ENCODE measurements at regions not wholly inside any gene's neighbourhood (a gene's known extent, or its start where the extent isn't known, plus 50 kb on each side); places are given as distances from the start of the nearest gene placed in this dataset.

DNA sequence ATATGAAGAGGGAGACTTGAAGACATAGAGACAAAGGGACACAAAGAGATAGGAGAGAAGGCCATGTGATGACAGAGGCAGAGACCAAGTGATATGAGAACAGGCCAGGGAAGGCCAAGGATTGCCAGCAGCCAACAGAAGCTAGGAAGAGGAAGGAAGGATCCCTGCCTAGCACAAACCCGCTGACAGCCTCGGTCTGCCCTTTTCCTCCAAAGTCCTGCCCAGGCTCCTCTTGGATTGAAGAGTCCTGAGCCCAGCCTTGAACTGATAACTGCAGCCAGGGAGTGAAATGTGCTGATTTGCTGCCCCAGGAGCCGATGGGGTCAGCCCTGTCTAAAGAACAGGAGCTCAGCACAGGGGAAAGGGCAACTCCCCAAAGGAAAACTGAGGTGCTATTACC is 76.6 kb downstream of the MCFD2 start:
- DNase-seq (no peak), ATAC-seq (ENCODE audit: low read depth) (no peak)
- H3K27ac Mint-ChIP-seq = no peak overlapping the region
- no peaks in the 10 kb centered on the region for H3K36me3 Mint-ChIP-seq
- peaks cover 6% of the 10 kb centered on the region for H3K27me3 Mint-ChIP-seq
- POLR2A ChIA-PET = interaction anchor here (0.5 kb wide), 1 partner anchor 1852 kb away, joined by 4 read pairs; no protein-coding TSS in a partner anchor
- H3K4me3 Mint-ChIP-seq = no peak overlapping the region
- no peaks in the 10 kb centered on the region for H3K9me3 Mint-ChIP-seq
- peaks cover 8% of the 10 kb centered on the region for H3K4me1 Mint-ChIP-seq

DNA sequence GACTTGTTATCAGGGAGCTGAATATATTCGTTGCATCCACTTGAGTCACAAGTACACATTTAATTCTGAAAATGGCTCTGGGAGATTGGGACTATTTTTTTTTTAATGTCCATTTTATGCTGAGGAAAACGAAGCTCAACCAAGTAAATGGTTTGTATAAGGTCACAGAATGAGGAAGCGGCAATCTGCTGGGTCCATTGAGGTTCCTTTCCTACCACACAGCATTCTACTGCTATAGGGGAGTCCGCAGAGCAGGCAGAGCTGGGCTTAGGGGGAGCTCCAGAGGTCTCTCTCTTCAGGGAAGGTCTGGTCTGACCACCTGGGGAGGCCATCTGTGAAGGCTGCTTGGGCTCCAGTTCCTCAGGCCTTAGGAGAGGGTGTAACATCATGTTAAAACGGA is 77.9 kb downstream of the MCFD2 start:
- Mint-ChIP-seq H3K27me3 (peaks cover 8% of the 10 kb centered on the region), H3K36me3 (no peaks in the 10 kb centered on the region), H3K9me3 (peaks cover 3% of the 10 kb centered on the region), H3K4me1 (peaks cover 8% of the 10 kb centered on the region), H3K4me3 (no peak overlapping the region), H3K27ac (no peak overlapping the region)
- ATAC-seq (ENCODE audit: low read depth) (no peak), DNase-seq (no peak)
- POLR2A ChIA-PET = no interaction called here

DNA sequence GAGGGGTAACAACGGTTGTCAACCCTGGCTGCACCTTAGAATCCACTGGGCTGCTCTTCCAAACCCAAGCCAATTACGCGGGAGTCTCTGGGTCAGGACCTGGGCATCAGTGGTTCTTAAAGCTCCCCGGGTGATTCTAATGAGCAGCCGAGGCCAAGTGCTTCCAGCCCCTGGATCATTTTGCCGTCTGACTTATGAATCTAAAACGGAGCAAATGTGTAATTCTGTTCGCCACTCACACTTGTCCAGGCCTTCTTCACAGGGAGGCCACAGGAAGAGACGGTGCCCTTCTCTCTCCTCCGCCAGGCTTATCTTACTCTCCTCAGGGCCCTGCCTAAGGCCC is 78.5 kb downstream of the MCFD2 start:
- Mint-ChIP-seq H3K27ac (no peak overlapping the region), H3K4me3 (no peak overlapping the region), H3K27me3 (peaks cover 8% of the 10 kb centered on the region), H3K36me3 (no peaks in the 10 kb centered on the region), H3K4me1 (peaks cover 8% of the 10 kb centered on the region), H3K9me3 (peaks cover 3% of the 10 kb centered on the region)
- POLR2A ChIA-PET = no interaction called here
- ATAC-seq (ENCODE audit: low read depth) (no peak), DNase-seq (no peak)

DNA sequence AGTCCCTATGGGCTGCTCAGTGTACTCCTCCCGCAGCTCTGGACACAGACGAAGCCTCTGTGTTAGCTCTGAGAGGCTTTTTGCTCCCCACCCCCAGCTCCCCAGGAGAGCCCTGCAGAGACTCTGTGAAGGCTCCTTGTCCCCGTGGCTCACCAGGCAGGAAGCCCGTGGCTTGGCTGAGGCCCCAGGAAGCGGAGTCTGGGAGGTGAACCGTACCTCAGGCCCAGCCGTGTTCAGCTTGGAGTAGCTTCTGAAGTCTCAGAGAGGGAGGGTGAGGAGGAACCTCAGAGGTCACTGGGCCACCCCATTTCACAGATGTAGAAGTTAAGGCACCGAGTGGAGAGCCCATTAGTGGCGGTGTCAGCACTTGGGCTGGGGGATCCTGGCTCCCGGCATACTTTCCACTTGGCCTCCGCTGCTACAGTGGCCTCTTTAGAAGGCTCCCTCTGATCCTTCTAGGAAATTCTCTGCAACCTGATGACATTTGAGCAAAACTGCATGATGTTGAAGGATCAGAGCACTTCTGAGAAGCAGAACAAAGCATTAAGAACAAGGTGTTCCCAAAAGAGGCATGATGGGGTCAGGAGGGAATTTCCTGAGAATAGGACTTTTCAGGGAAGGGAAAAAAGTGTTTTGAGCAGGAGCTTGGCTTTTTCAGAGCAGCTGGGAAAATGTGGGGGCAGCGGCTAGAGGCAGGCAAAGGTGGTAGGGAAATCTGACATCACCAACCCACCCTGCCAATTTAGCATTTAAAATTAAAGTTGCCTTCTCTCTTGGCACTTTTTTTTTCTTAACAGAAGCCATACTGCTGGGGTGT is 79.1 kb downstream of the MCFD2 start:
- no peak for DNase-seq
- no peak overlapping the region for H3K27ac Mint-ChIP-seq
- peaks cover 7% of the 10 kb centered on the region for H3K4me1 Mint-ChIP-seq
- ATAC-seq (ENCODE audit: low read depth) = no peak
- no peak overlapping the region for H3K4me3 Mint-ChIP-seq
- peaks cover 8% of the 10 kb centered on the region for H3K27me3 Mint-ChIP-seq
- peaks cover 3% of the 10 kb centered on the region for H3K9me3 Mint-ChIP-seq
- POLR2A ChIA-PET = no interaction called here
- H3K36me3 Mint-ChIP-seq = no peaks in the 10 kb centered on the region

DNA sequence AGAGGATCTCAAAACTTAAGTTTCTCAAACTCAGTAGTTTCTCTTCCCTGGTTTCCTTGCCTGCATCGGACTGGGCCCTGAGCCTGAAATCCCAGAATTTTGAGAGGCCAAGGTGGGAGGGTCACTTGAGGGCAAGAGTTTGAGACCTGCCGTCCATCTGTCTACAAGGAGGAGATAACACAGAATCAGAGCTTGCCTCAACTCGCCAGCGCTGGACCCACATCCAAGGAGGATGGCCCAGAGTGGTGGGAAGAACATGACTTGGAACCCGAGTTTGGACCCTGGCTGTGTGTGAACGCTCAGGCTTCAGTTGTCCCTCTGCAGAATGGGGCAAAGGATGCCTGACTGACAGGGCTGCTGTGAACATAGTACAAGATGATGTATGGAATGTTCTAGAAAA is 80.1 kb downstream of the MCFD2 start:
- H3K27me3 Mint-ChIP-seq = peaks cover 8% of the 10 kb centered on the region
- POLR2A ChIA-PET = no interaction called here
- peaks cover 3% of the 10 kb centered on the region for H3K9me3 Mint-ChIP-seq
- ATAC-seq (ENCODE audit: low read depth) (no peak), DNase-seq (no peak)
- H3K4me1 Mint-ChIP-seq = peaks cover 6% of the 10 kb centered on the region
- H3K36me3 Mint-ChIP-seq = no peaks in the 10 kb centered on the region
- no peak overlapping the region for H3K27ac Mint-ChIP-seq
- no peak overlapping the region for H3K4me3 Mint-ChIP-seq

DNA sequence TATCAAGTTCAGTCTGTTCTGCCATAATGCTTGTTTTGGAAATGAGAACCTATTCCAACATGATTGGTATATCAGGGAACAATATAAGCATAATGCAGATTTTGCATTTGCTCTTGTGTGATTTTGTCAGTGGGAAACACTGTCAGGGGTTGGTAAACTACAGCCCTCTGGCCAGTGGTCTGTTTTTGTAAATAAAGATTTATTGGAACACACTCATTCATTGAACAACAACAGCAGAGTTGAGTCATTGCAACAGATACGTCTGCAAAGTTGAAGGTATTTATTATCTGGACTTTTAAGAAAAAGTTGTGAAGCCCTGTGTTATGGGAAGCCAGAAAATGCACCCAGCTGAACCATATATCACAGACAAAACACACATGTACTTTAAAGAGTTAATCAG is 83.1 kb downstream of the MCFD2 start:
- peaks cover 8% of the 10 kb centered on the region for H3K27me3 Mint-ChIP-seq
- H3K4me3 Mint-ChIP-seq = no peak overlapping the region
- peaks cover 6% of the 10 kb centered on the region for H3K9me3 Mint-ChIP-seq
- no peaks in the 10 kb centered on the region for H3K36me3 Mint-ChIP-seq
- H3K4me1 Mint-ChIP-seq = peaks cover 6% of the 10 kb centered on the region
- DNase-seq = no peak
- no peak for ATAC-seq (ENCODE audit: low read depth)
- POLR2A ChIA-PET = no interaction called here
- H3K27ac Mint-ChIP-seq = no peak overlapping the region

DNA sequence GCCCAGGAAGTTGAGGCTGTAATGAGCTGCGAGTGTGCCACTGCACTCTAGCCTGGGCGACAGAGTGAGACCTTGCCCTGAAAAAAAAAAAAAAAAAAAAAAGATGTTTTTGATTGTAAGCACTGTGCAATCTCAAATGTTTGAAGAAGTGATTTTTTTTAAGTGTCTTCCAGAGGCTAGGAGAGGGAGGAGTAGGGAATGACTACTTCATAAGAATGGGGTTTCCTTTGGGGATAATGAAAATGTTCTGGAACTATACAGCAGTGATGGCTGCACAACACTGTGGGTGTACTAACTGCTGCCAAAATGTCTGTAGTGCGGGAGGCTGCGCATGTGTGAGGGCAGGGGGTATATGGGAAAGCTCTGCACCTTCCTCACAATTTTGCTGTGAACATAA is 83.7 kb downstream of the MCFD2 start:
- H3K36me3 Mint-ChIP-seq = no peaks in the 10 kb centered on the region

DNA sequence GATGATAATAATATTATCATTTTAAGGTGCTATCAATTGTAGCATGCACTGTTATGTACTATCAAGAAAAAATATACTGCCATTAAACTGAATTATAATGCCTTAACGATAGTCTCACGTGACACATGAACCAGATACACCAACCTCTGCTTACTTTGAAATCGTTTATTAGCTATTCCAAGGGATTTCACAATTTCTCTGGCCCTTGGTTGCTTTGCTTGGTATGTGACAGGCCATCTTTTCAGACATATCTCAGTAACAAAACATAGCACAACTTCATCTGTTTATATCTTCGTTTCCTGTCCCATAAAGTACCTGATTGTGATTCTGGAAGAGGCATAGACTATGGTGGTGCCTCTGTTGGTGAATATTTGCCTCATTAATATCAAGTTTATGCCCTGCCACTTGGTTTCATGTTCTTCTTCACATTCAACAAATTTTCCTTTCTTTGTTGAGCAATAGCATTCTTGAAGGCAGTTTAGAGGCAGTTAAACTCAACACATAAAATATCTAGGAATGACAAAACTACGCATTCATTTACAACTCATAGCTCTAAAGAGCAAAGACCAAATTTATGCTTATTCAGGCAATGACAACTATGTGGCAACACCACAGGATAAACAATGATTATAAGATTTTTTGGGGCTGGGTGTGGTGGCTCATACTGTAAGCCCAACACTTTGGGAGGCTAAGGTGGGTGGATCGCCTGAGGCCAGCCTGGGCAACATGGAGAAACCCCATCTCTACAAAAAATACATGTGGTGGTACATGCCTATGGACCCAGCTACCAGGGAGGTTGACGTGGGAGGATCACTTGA is 84.3 kb downstream of the MCFD2 start:
- peaks cover 8% of the 10 kb centered on the region for H3K27me3 Mint-ChIP-seq
- H3K27ac Mint-ChIP-seq = no peak overlapping the region
- H3K36me3 Mint-ChIP-seq = no peaks in the 10 kb centered on the region
- peaks cover 3% of the 10 kb centered on the region for H3K4me1 Mint-ChIP-seq
- ATAC-seq (ENCODE audit: low read depth) (no peak), DNase-seq (no peak)
- H3K4me3 Mint-ChIP-seq = no peak overlapping the region
- POLR2A ChIA-PET = no interaction called here
- H3K9me3 Mint-ChIP-seq = peaks cover 6% of the 10 kb centered on the region

More for the DNA sequence above, 83.7 kb downstream of the MCFD2 start:
- peaks cover 8% of the 10 kb centered on the region for H3K27me3 Mint-ChIP-seq
- H3K4me1 Mint-ChIP-seq = peaks cover 6% of the 10 kb centered on the region
- ATAC-seq (ENCODE audit: low read depth) (no peak), DNase-seq (no peak)
- H3K4me3 Mint-ChIP-seq = no peak overlapping the region
- POLR2A ChIA-PET = no interaction called here
- H3K27ac Mint-ChIP-seq = no peak overlapping the region
- H3K9me3 Mint-ChIP-seq = peaks cover 6% of the 10 kb centered on the region

DNA sequence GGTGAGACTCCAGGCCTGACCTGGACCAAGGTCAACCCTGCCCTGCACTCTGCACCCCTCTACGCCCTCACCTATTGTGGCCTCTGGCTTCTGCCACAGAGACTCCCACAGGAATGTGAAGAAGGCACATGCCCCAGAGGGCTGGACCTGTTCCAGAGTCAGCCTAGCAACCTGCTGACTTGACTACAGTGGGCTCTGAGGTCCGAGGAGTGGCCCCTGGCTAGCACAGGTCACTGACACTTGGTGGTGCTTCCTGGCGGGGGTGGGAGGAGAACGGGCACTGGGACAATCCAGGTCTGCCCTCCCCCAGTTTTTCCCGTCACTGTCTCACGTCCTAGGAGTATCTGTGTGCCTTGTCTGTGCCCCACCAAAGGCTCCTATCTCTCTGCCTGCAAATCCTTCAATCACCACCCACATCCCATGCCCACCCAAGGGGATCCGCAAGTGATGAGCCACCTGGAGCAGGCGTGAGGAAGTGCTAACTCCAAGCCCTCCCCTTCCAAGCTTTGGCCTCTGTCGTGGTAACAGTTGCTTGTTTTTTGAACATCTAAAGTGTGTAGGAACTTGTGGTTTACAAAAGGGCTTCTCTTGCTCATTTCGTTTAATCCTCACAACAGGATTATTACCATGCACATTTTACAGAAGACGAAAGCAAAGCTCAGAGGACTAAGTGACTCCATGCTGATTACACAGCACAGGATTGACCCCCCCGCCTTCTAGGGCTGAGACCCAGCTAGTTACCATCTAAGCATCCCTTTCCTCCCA is 86.2 kb downstream of the MCFD2 start:
- ATAC-seq (ENCODE audit: low read depth) (no peak), DNase-seq (no peak)
- no peaks in the 10 kb centered on the region for H3K36me3 Mint-ChIP-seq
- H3K9me3 Mint-ChIP-seq = peaks cover 6% of the 10 kb centered on the region
- H3K27me3 Mint-ChIP-seq = peaks cover 4% of the 10 kb centered on the region
- no peaks in the 10 kb centered on the region for H3K4me1 Mint-ChIP-seq
- H3K27ac Mint-ChIP-seq = no peak overlapping the region
- POLR2A ChIA-PET = no interaction called here
- no peak overlapping the region for H3K4me3 Mint-ChIP-seq

DNA sequence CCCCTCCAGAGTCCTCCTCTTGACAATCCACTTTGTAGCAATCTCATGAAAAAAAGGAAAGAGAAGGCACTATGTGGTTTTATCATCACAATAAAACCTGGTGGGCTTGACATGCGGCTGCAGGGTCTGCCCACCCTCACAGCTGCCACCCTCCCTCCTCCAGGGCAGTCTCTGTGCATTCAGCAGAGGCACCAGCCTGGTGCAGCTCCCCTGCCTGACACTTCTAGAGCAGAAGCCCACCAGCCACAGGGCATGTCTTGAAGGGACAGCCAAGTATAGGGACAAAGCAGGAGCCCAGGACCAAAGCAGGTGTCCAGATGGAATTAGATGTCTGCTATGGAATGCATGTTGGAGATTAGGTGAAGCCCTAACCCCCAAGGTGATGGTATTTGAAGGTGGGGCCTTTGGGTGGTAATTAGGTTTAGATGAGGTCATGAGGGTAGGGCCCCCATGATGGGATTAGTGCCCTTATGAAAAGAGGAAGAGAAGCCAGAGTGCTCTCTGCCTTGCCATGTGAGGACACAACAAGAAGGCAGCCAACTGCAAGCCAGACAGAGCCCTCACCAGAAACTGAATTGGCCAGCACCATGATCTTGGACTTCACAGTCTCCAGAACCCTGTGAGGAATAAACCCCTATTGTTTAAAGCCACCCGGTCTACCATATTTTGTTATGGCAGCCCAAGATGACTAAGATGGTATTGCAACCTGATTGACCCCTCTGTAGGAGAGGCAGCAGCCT is 86.9 kb downstream of the MCFD2 start:
- POLR2A ChIA-PET = no interaction called here
- Mint-ChIP-seq H3K4me1 (no peaks in the 10 kb centered on the region), H3K36me3 (no peaks in the 10 kb centered on the region), H3K9me3 (peaks cover 6% of the 10 kb centered on the region), H3K4me3 (no peak overlapping the region), H3K27me3 (peaks cover 4% of the 10 kb centered on the region), H3K27ac (no peak overlapping the region)
- ATAC-seq (ENCODE audit: low read depth) = no peak
- DNase-seq = no peak

DNA sequence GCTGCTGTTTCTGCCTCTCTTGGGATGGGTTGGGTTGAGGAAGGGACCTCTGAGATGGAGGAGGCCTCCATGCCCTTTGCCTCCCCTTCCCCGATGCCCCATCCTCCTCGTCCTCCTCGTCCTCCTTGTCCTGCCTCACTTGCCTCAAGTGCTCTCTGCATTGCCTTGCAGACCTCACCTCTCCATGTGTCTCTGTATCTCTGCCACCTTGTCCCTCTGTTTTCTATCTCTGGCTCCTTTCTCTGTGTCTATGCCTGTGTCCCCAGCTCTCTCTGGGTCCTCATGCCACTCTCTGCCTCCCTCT is 87.5 kb downstream of the MCFD2 start:
- Mint-ChIP-seq H3K27ac (no peak overlapping the region), H3K36me3 (no peaks in the 10 kb centered on the region)
- ATAC-seq (ENCODE audit: low read depth) = no peak

DNA sequence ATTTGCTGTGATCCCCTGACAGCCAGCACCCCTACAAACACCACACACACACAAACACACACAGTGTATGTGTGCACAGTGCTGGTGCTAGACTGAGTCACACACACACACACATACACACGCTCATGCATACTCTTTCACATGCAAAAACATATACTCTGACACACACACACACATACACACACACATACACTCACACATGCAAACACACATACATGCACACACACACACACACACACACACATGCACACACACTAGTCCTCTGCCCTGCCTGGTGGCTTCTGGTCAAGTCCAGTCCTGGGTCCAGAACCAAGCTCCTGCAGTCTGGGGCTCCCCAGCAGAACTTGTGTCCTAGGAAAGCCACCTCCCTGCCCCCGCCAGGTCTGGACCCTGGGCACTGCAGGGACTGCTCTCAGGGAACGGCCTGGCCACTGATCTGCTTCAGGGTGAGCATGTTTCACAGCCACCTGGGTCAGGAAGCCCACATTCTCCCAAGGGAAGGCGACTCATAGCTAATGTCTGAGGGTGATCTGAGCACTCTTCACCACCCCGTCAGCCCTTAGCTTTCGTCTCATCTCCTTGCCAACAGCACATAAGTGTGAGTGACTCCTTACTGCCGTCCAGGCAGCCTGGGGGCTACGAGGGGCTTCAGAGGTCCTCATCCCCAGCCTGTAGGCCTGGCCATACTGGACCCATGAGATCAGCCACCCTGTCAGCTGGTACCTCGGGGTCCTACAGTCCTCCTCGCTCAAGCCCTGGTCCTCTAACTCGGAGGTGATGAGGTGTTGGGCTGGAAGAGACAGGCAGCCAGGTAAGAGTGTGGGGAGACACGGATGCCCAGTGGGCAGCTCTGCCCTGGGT is 88.1 kb downstream of the MCFD2 start:
- POLR2A ChIA-PET = no interaction called here
- Mint-ChIP-seq H3K4me1 (no peaks in the 10 kb centered on the region), H3K4me3 (no peak overlapping the region), H3K27ac (no peak overlapping the region), H3K36me3 (no peaks in the 10 kb centered on the region), H3K27me3 (peaks cover 3% of the 10 kb centered on the region), H3K9me3 (peaks cover 3% of the 10 kb centered on the region)
- ATAC-seq (ENCODE audit: low read depth) = no peak
- no peak for DNase-seq

More for the DNA sequence above, 87.5 kb downstream of the MCFD2 start:
- POLR2A ChIA-PET = no interaction called here
- DNase-seq = no peak
- no peaks in the 10 kb centered on the region for H3K4me1 Mint-ChIP-seq
- H3K4me3 Mint-ChIP-seq = no peak overlapping the region
- peaks cover 5% of the 10 kb centered on the region for H3K27me3 Mint-ChIP-seq
- peaks cover 4% of the 10 kb centered on the region for H3K9me3 Mint-ChIP-seq

Data from activated naive CD8-positive, alpha-beta T cell treated with anti-CD3 and anti-CD28 coated beads, Interleukin-2, amount 10 ng/mL, durations not matched to agents 7 days and 5 days (primary cell).